ENCODE measurements at regions not wholly inside any gene's neighbourhood (a gene's known extent, or its start where the extent isn't known, plus 50 kb on each side); places are given as distances from the start of the nearest gene placed in this dataset.

GRCh38 chr13:47087241-47087640, 190.4 kb upstream of the HTR2A start:
- no peak for DNase-seq (ENCODE audit: low read depth in 3 of 3, low spot score in 2 of 3)

GRCh38 chr13:47085346-47085745, 188.5 kb upstream of the HTR2A start:
- no peak for DNase-seq (ENCODE audit: low read depth in 3 of 3, low spot score in 2 of 3)

- no peak for DNase-seq (ENCODE audit: low read depth in 3 of 3, low spot score in 2 of 3)
Measured at GRCh38 chr13:47081850-47082249, 185.0 kb upstream of the HTR2A start.

GRCh38 chr13:47081246-47081645, 184.4 kb upstream of the HTR2A start:
- no peak for DNase-seq (ENCODE audit: low read depth in 3 of 3, low spot score in 2 of 3)

GRCh38 chr13:47080621-47081020, 183.8 kb upstream of the HTR2A start:
- DNase-seq (ENCODE audit: low read depth in 3 of 3, low spot score in 2 of 3): no peak

GRCh38 chr13:47076500-47076899, 179.6 kb upstream of the HTR2A start:
- no peak for DNase-seq (ENCODE audit: low read depth in 3 of 3, low spot score in 2 of 3)

GRCh38 chr13:47069133-47069532, 172.3 kb upstream of the HTR2A start:
- no peak for DNase-seq (ENCODE audit: low read depth in 3 of 3, low spot score in 2 of 3)

GRCh38 chr13:47067306-47067705, 170.5 kb upstream of the HTR2A start:
- no peak for DNase-seq (ENCODE audit: low read depth in 3 of 3, low spot score in 2 of 3)

DNA sequence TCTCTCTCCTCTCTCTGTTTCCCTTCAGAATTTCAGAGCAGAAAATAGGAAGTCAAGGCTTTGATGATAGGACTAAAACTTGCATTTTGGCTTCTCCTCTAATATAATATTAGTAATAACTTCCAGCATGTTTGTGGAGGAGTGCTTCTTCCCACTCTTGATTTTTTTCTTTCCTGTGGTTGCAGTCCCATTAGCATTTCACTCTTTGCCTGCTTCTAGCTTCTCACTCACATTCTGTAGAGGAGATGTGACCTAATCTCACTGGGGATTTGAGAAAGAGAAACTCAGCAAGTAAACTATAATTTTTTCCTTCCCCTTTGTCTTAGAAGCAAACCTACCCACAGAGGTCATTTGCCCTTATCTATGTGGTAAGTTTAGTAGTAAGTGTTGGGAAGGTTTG, 169.4 kb upstream of the HTR2A start:
- DNase-seq (ENCODE audit: low read depth in 3 of 3, low spot score in 2 of 3): no peak

DNA sequence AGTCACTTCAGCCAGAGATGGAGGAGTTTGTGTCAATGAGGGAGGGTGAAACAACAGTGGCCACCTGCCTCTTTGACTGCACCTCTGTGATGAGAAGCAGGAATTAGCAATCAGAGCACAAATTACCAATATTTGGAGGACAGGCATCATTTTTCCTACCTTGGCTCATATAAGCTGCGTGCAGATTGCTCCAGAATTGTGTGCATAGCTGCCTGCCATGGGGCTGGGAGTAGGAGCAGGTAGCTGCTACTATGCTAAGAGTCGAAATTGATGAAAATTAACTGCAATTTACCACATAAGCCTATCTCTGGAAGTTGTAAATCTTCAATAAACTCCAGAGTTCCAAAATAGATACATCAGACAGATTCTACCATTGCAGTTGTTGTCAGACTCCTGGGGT, 167.5 kb upstream of the HTR2A start:
- no peak for DNase-seq (ENCODE audit: low read depth in 3 of 3, low spot score in 2 of 3)

- no peak for DNase-seq (ENCODE audit: low read depth in 3 of 3, low spot score in 2 of 3)
Measured at GRCh38 chr13:47049276-47049989, 152.6 kb upstream of the HTR2A start.

GRCh38 chr13:47046706-47047105, 149.9 kb upstream of the HTR2A start:
- DNase-seq (ENCODE audit: low read depth in 3 of 3, low spot score in 2 of 3): no peak

DNA sequence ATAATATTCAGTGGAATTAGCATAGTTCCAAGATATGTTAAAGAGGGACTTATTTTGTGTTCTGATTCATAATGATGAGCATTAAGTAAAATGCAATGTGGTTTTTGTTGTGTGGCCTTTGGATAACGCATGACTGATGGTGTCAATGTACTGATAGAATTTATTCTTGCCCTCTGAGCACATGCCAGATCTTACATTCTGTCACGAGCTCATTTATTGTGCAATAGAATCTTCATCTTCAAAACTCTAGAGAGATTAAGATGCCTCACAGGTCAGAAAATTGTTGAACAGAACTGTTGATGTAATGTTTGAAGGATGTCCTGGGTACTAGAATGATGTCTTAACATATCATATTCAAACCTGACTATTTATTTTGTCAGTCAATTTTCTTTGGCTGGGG, 148.0 kb upstream of the HTR2A start:
- DNase-seq (ENCODE audit: low read depth in 3 of 3, low spot score in 2 of 3): no peak

DNA sequence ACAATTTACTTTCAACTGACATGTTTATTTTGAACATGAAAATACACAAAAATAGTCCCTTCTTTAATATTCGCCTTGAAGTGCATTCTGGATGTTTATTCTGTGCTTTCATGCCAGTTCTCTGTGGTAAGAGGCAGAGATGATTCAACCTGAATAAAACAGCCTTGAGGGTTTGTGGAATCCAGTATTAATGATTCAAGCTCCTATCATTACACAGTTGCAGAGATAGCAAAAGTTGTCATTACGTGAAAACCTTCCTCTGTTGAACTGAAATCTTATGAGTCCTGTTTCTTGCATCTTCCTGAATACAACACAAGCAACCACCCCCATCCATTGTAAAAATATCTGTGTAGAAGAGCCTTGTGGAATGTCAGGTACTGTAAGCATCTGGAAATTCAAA, 142.3 kb upstream of the HTR2A start:
- no peak for DNase-seq (ENCODE audit: low read depth in 3 of 3, low spot score in 2 of 3)

GRCh38 chr13:47038188-47038587, 141.3 kb upstream of the HTR2A start:
- DNase-seq (ENCODE audit: low read depth in 3 of 3, low spot score in 2 of 3): no peak

DNA sequence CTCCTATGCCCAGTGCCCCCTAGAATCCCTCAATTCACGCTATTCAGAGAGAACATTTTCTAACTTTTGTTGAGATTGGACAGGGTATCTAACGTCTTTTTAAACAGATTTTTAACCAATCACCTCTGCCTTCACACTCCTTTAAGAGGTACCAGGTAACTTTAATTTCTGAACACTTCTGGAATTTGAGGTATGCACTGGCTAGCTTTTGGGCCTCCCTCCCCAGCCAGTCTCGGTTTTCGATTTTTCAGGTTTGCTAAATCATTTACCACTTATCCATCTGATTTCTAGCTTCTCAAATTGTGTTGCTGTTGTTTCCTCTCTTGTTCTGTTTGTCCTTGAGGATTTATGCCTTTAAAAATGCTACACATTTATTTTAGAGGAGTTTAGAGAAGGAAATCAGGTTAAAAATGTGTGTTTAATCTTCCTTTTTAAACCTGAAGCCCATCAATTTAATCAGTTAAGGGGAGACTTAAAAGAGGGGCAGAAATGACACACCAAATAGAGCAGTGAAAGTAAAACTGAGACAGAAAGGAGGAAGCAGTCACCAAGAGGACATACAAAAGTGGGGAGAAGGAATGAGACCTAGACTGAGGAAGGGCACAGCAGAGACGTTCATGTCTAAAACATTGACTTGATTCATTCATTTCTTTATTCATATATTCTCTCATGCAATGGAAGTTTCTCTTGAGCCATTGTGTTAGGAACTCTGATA, 139.6 kb upstream of the HTR2A start:
- no peak for DNase-seq (ENCODE audit: low read depth in 3 of 3, low spot score in 2 of 3)

DNA sequence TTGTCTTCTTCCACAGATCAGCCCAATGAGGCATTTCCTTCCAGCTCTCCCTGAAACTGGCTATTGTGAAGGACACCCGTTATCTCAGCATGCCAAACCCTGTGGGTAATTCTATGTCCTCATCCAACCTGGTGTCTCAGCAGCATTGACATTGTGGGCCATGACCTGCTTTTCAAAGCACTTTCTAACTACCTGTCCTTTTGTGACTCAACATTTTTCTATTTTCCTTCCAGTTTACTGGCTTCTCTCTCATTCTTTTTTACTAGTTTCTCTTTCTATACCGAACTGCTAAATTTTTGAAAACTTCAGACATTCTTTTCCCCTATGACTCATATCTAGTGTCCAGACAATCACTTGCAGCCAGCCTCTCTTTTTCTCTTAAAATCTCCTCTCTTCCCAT, 136.4 kb upstream of the HTR2A start:
- no peak for DNase-seq (ENCODE audit: low read depth in 3 of 3, low spot score in 2 of 3)

- no peak for DNase-seq (ENCODE audit: low read depth in 3 of 3, low spot score in 2 of 3)
Measured at GRCh38 chr13:47027780-47028437, 131.1 kb upstream of the HTR2A start.

GRCh38 chr13:47025791-47026447, 129.1 kb upstream of the HTR2A start:
- no peak for DNase-seq (ENCODE audit: low read depth in 3 of 3, low spot score in 2 of 3)

- no peak for DNase-seq (ENCODE audit: low read depth in 3 of 3, low spot score in 2 of 3)
Measured at GRCh38 chr13:47019977-47020376, 123.1 kb upstream of the HTR2A start.

DNA sequence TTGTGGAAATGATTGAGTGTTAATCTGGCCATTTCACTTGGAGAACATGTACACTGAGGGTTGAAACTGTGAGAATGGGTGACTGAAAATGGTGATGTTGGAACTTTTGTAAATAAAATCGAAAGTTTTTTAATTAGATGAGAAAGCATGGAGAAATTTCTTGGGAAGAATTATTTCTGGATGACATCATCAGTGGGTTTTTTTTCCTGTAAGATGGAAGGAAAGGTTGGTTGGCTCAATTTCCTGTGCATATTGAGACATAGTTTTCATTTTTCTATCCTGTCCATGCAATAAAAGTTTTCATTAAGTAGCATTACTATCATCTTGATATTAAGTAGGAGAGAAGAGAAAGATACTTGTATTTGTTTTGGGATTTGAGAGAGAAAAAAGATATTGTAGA, 120.6 kb upstream of the HTR2A start:
- DNase-seq (ENCODE audit: low read depth in 3 of 3, low spot score in 2 of 3): no peak
